Nephron (organoid): ENCODE measurements at regions not wholly inside any gene's neighbourhood (a gene's known extent, or its start where the extent isn't known, plus 50 kb on each side); places are given as distances from the start of the nearest gene placed in this dataset.

ENCODE experiments used
- H3K27ac Mint-ChIP-seq, 3 experiments: 2 replicates each; pipeline ENCODE4 v1.8.0; 2020; ENCODE audit warnings: mixed read lengths in 3 of 3, mild to moderate bottlenecking in 2 of 3, moderate library complexity in 1 of 3
- H3K27me3 Mint-ChIP-seq: 2 replicates; pipeline ENCODE4 v1.8.0; 2021; ENCODE audit warnings: low read depth, mild to moderate bottlenecking, moderate library complexity, mixed read lengths
- H3K36me3 Mint-ChIP-seq: 2 replicates; pipeline ENCODE4 v1.8.0; 2020; ENCODE audit warnings: low read depth, mixed read lengths
- H3K4me1 Mint-ChIP-seq: 2 replicates; pipeline ENCODE4 v1.8.0; 2020; ENCODE audit warnings: mixed read lengths
- H3K4me3 Mint-ChIP-seq, 3 experiments: 2 replicates each; pipeline ENCODE4 v1.8.0; 2020; ENCODE audit warnings: mild to moderate bottlenecking in 3 of 3, mixed read lengths in 3 of 3, moderate library complexity in 2 of 3
- H3K9me3 Mint-ChIP-seq: 2 replicates; pipeline ENCODE4 v1.8.0; 2020; ENCODE audit warnings: mixed read lengths
- CTCF ChIP-seq, 3 experiments: fragments of 200-600 bp; sonication (generic); IDR thresholded peaks; one replicate each; pipeline ENCODE4 v1.5.0; 2021; ENCODE audit warnings: antibody characterized with exemption in 3 of 3; ENCODE audit not compliant: unreplicated experiment in 3 of 3

GRCh38 chr11:69409812-69410645, 71.4 kb upstream of the LINC01488 start:
- Mint-ChIP-seq H3K4me1 (no peaks in the 10 kb centered on the region), H3K27ac (no peak overlapping the region), H3K4me3 (no peak overlapping the region), H3K36me3 (peaks cover 5% of the 10 kb centered on the region), H3K27me3 (peaks cover 10% of the 10 kb centered on the region), H3K9me3 (peaks cover 5% of the 10 kb centered on the region)
- TF ChIP-seq CTCF (IDR thresholded peaks at IDR 0.05; ENCODE audit: unreplicated experiment in 3 of 3) = no peak

GRCh38 chr11:69411257-69411924, 70.1 kb upstream of the LINC01488 start:
- Mint-ChIP-seq H3K4me3 (no peak overlapping the region), H3K9me3 (peaks cover 5% of the 10 kb centered on the region), H3K27ac (no peak overlapping the region), H3K4me1 (no peaks in the 10 kb centered on the region), H3K27me3 (peaks cover 10% of the 10 kb centered on the region), H3K36me3 (peaks cover 5% of the 10 kb centered on the region)
- no peak for TF ChIP-seq CTCF (IDR thresholded peaks at IDR 0.05; ENCODE audit: unreplicated experiment in 3 of 3)

- Mint-ChIP-seq H3K4me3 (no peak overlapping the region), H3K36me3 (peaks cover 5% of the 10 kb centered on the region), H3K9me3 (peaks cover 5% of the 10 kb centered on the region), H3K27me3 (peaks cover 10% of the 10 kb centered on the region), H3K27ac (no peak overlapping the region), H3K4me1 (peaks cover 10% of the 10 kb centered on the region)
- TF ChIP-seq CTCF (IDR thresholded peaks at IDR 0.05; ENCODE audit: unreplicated experiment in 3 of 3) = no peak
Observed at GRCh38 chr11:69413015-69413801, 68.3 kb upstream of the LINC01488 start.

GRCh38 chr11:69413993-69414392, 67.5 kb upstream of the LINC01488 start:
- no peak overlapping the region for H3K4me3 Mint-ChIP-seq
- H3K27me3 Mint-ChIP-seq = peaks cover 10% of the 10 kb centered on the region
- no peak overlapping the region for H3K27ac Mint-ChIP-seq
- peaks cover 10% of the 10 kb centered on the region for H3K4me1 Mint-ChIP-seq
- TF ChIP-seq CTCF (IDR thresholded peaks at IDR 0.05; ENCODE audit: unreplicated experiment in 3 of 3) = no peak
- peaks cover 5% of the 10 kb centered on the region for H3K9me3 Mint-ChIP-seq
- H3K36me3 Mint-ChIP-seq = peaks cover 5% of the 10 kb centered on the region

- Mint-ChIP-seq H3K4me3 (no peak overlapping the region), H3K27me3 (peaks cover 10% of the 10 kb centered on the region), H3K27ac (no peak overlapping the region), H3K36me3 (peaks cover 5% of the 10 kb centered on the region), H3K9me3 (peaks cover 5% of the 10 kb centered on the region), H3K4me1 (peaks cover 15% of the 10 kb centered on the region)
- TF ChIP-seq CTCF (IDR thresholded peaks at IDR 0.05; ENCODE audit: unreplicated experiment in 3 of 3) = no peak
Observed at GRCh38 chr11:69414773-69415187, 66.7 kb upstream of the LINC01488 start.
